H1 (cell line): ENCODE measurements at regions not wholly inside any gene's neighbourhood (a gene's known extent, or its start where the extent isn't known, plus 50 kb on each side); places are given as distances from the start of the nearest gene placed in this dataset.

ENCODE experiments used
- CTCF ChIA-PET: fragments of 300-600 bp; sonication (Branson Sonifier 250); formaldehyde crosslinking; loops from one replicate; lab custom pipeline; 2021; ENCODE audit not compliant: partially characterized antibody; lab: Charles Lee
- POLR2A ChIA-PET: fragments of 300-600 bp; sonication (Branson Sonifier 250); formaldehyde crosslinking; loops from one replicate; lab custom pipeline; 2021; ENCODE audit warnings: inconsistent platforms; ENCODE audit not compliant: partially characterized antibody; lab: Charles Lee
- DNase-seq, 2 experiments: peaks; one replicate each; pipeline versions ENCODE4 v3.0.0 to v3.0.0-alpha.2; 2010 to 2022; ENCODE audit warnings: low spot score in 2 of 2, low read depth in 1 of 2, mixed read lengths in 1 of 2
- FAIRE-seq: peaks from 2 replicates; lab custom pipeline; 2011; peaks lifted over from hg19 to GRCh38; lab: Jason Lieb, UNC
- H2AFZ ChIP-seq: 2 replicates; pipeline ENCODE4 v1.8.1; 2012; ENCODE audit warnings: low read length, inconsistent platforms
- H2AK5ac ChIP-seq: 2 replicates; pipeline ENCODE4 v1.6.1; 2013; ENCODE audit warnings: low read depth, low read length
- H2BK120ac ChIP-seq: replicated peaks from 2 replicates; pipeline ENCODE3; 2013; ENCODE audit warnings: low read depth, low read length, inconsistent platforms
- H2BK12ac ChIP-seq: 2 replicates; pipeline ENCODE4 v1.6.1; 2013; ENCODE audit warnings: low read depth, low read length
- H2BK15ac ChIP-seq: 2 replicates; pipeline ENCODE4 v1.6.1; 2013; ENCODE audit warnings: low read length
- H2BK20ac ChIP-seq: 2 replicates; pipeline ENCODE4 v1.6.1; 2013; ENCODE audit warnings: low read length
- H2BK5ac ChIP-seq: 2 replicates; pipeline ENCODE4 v1.6.1; 2013; ENCODE audit warnings: low read depth, low read length
- H3K14ac ChIP-seq: 2 replicates; pipeline ENCODE4 v1.6.1; 2013; ENCODE audit warnings: inconsistent platforms; ENCODE audit not compliant: insufficient read length
- H3K18ac ChIP-seq: 2 replicates; pipeline ENCODE4 v1.6.1; 2013; ENCODE audit warnings: low read length; ENCODE audit errors: extremely low read depth
- H3K23ac ChIP-seq: 2 replicates; pipeline ENCODE4 v1.6.1; 2013; ENCODE audit warnings: inconsistent platforms; ENCODE audit not compliant: insufficient read length
- H3K23me2 ChIP-seq: 2 replicates; pipeline ENCODE4 v1.6.1; 2013; ENCODE audit warnings: low read depth, low read length
- H3K27ac ChIP-seq: 2 replicates; pipeline ENCODE4 v1.6.1; 2011; ENCODE audit warnings: low read depth, low read length, inconsistent platforms
- H3K27me3 ChIP-seq, 4 experiments: replicated peaks in 1 of 4; 1 replicate in 1 of 4; 2 replicates in 3 of 4; pipeline versions ENCODE4 v1.6.1 to v1.8.1; 2011 to 2013; ENCODE audit warnings: low read length in 3 of 4, mild to moderate bottlenecking in 3 of 4, inconsistent platforms in 2 of 4, mixed read lengths in 2 of 4, moderate library complexity in 1 of 4; ENCODE audit not compliant: control insufficient read depth in 3 of 4, insufficient read depth in 3 of 4; ENCODE audit errors: extremely low read depth in 1 of 4
- H3K36me3 ChIP-seq, 4 experiments: 2 replicates each; pipeline versions ENCODE4 v1.6.1 to v1.8.1; 2011 to 2013; ENCODE audit warnings: mild to moderate bottlenecking in 4 of 4, low read length in 3 of 4, moderate library complexity in 2 of 4, control low read depth in 1 of 4, inconsistent platforms in 1 of 4; ENCODE audit not compliant: insufficient read depth in 4 of 4, control insufficient read depth in 2 of 4
- H3K4ac ChIP-seq: replicated peaks from 2 replicates; pipeline ENCODE3; 2013; ENCODE audit warnings: low read length, low read depth, mixed read lengths, inconsistent platforms; ENCODE audit not compliant: insufficient read length
- H3K4me1 ChIP-seq, 4 experiments: replicated peaks in 1 of 4; 1 replicate in 1 of 4; 2 replicates in 3 of 4; pipeline versions ENCODE4 v1.6.1 to v1.8.1; 2011 to 2013; ENCODE audit warnings: low read length in 3 of 4, inconsistent platforms in 2 of 4, mixed read lengths in 1 of 4; ENCODE audit not compliant: insufficient read depth in 4 of 4, control insufficient read depth in 3 of 4
- H3K4me2 ChIP-seq, 2 experiments: 2 replicates each; pipeline versions ENCODE4 v1.6.1 to v1.8.1; 2011 to 2013; ENCODE audit warnings: low read depth in 2 of 2, low read length in 2 of 2, control low read depth in 1 of 2, inconsistent platforms in 1 of 2, mild to moderate bottlenecking in 1 of 2; ENCODE audit not compliant: insufficient read depth in 1 of 2
- H3K4me3 ChIP-seq, 4 experiments: fragments of 200-600, 300-600 bp in 1 of 4; sonication (generic), shearing (Covaris generic), sonication (Bioruptor Twin) in 1 of 4; 2 replicates each; pipeline versions ENCODE4 v1.5.1 to v1.8.1; 2011 to 2016; ENCODE audit warnings: low read length in 4 of 4, low read depth in 3 of 4, control low read depth in 2 of 4, inconsistent platforms in 2 of 4, mild to moderate bottlenecking in 2 of 4, mixed read lengths in 1 of 4, moderate library complexity in 1 of 4; ENCODE audit not compliant: insufficient read depth in 2 of 4; ENCODE audit errors: extremely low read depth in 1 of 4
- H3K56ac ChIP-seq: replicated peaks from 2 replicates; pipeline ENCODE3; 2013; ENCODE audit warnings: low read depth, mild to moderate bottlenecking, mixed read lengths, low read length, inconsistent platforms; ENCODE audit not compliant: insufficient read length
- H3K79me1 ChIP-seq: 2 replicates; pipeline ENCODE4 v1.6.1; 2013; ENCODE audit warnings: low read depth, low read length, control low read depth
- H3K79me2 ChIP-seq, 2 experiments: 2 replicates each; pipeline versions ENCODE4 v1.6.1 to v1.8.1; 2012 to 2013; ENCODE audit warnings: low read length in 2 of 2, mild to moderate bottlenecking in 2 of 2, inconsistent platforms in 1 of 2; ENCODE audit not compliant: insufficient read depth in 2 of 2, control insufficient read depth in 1 of 2
- H3K9ac ChIP-seq, 4 experiments: replicated peaks in 1 of 4; 1 replicate in 1 of 4; 2 replicates in 3 of 4; pipeline versions ENCODE4 v1.6.1 to v1.8.1; 2011 to 2013; ENCODE audit warnings: low read depth in 3 of 4, low read length in 3 of 4, control low read depth in 2 of 4, mild to moderate bottlenecking in 2 of 4, moderate library complexity in 2 of 4, inconsistent platforms in 1 of 4; ENCODE audit errors: extremely low read depth in 1 of 4
- H3K9me3 ChIP-seq, 2 experiments: 2 replicates each; pipeline versions ENCODE4 v1.6.1 to v1.8.1; 2012 to 2013; ENCODE audit warnings: mild to moderate bottlenecking in 2 of 2, moderate library complexity in 2 of 2, control low read depth in 1 of 2, inconsistent platforms in 1 of 2, low read depth in 1 of 2, low read length in 1 of 2, mixed read lengths in 1 of 2; ENCODE audit not compliant: insufficient read depth in 2 of 2
- H4K20me1 ChIP-seq, 2 experiments: replicated peaks in 1 of 2; 2 replicates each; pipeline versions ENCODE3 to v1.8.1; 2011 to 2013; ENCODE audit warnings: inconsistent platforms in 2 of 2, low read length in 2 of 2, mild to moderate bottlenecking in 1 of 2; ENCODE audit not compliant: insufficient read depth in 2 of 2, control insufficient read depth in 1 of 2
- H4K5ac ChIP-seq: 2 replicates; pipeline ENCODE4 v1.6.1; 2013; ENCODE audit warnings: low read length, low read depth, mixed read lengths, inconsistent platforms; ENCODE audit not compliant: insufficient read length
- H4K8ac ChIP-seq: 2 replicates; pipeline ENCODE4 v1.8.0; 2013; ENCODE audit warnings: mild to moderate bottlenecking, moderate library complexity, low read length, inconsistent platforms; ENCODE audit not compliant: insufficient read depth; ENCODE audit errors: extremely low read depth
- H4K91ac ChIP-seq: replicated peaks from 2 replicates; pipeline ENCODE3; 2013; ENCODE audit warnings: low read length, mixed read lengths, inconsistent platforms; ENCODE audit not compliant: insufficient read length
- EZH2 ChIP-seq: fragments of 200-600 bp; sonication (generic); IDR thresholded peaks from 2 replicates; pipeline ENCODE4 v1.7.1; 2012; ENCODE audit warnings: low read depth, mild to moderate bottlenecking, moderate library complexity, low read length, inconsistent platforms; ENCODE audit not compliant: severe bottlenecking
- GTF2F1 ChIP-seq: IDR thresholded peaks from 2 replicates; pipeline ENCODE4 v1.6.1; 2012; ENCODE audit warnings: low read depth, low read length, improper control_type of control experiment, borderline replicate concordance
- HDAC2 ChIP-seq, 2 experiments: fragments of 300-600 bp in 1 of 2; sonication (generic) in 1 of 2; IDR thresholded peaks; 2 replicates each; pipeline ENCODE4 v1.6.1; 2011 to 2012; ENCODE audit warnings: low read depth in 2 of 2, low read length in 2 of 2, mild to moderate bottlenecking in 2 of 2, moderate library complexity in 2 of 2, borderline replicate concordance in 1 of 2, inconsistent platforms in 1 of 2
- SIRT6 ChIP-seq: IDR thresholded peaks from one replicate; pipeline ENCODE4 v1.7.1; 2012; ENCODE audit warnings: low read length, inconsistent platforms
- SP2 ChIP-seq: IDR thresholded peaks from 2 replicates; pipeline ENCODE4 v1.6.1; 2012; ENCODE audit warnings: mild to moderate bottlenecking, low read length, inconsistent platforms
- WGBS, 2 experiments: shearing (Covaris generic) in 1 of 2; methylation state at CpG; one replicate each; pipeline versions ENCODE4 v1.1.6 to v1.1.7; 2013 to 2015; ENCODE audit warnings: low lambda C conversion rate in 2 of 2, mixed read lengths in 2 of 2, inconsistent platforms in 1 of 2, low coverage in 1 of 2, missing lambda C conversion rate in 1 of 2; ENCODE audit not compliant: insufficient replicate concordance in 2 of 2, insufficient coverage in 1 of 2, insufficient read length in 1 of 2; ENCODE audit errors: extremely low coverage in 1 of 2, missing lambda C conversion rate in 1 of 2; 5-methylcytosine and 5-hydroxymethylcytosine counted together

- H3K14ac ChIP-seq: no peak overlapping the region
- no peak overlapping the region for H2BK120ac ChIP-seq
- no peak overlapping the region for H3K4me3 ChIP-seq
- no peak overlapping the region for H3K4me2 ChIP-seq
- no peak overlapping the region for H4K8ac ChIP-seq
- H4K5ac ChIP-seq: no peak overlapping the region
- no peak overlapping the region for H3K18ac ChIP-seq
- no peaks in the 10 kb centered on the region for H3K9me3 ChIP-seq
- H3K23me2 ChIP-seq: no peaks in the 10 kb centered on the region; the same call in 1 of the 2 replicates
- H2AFZ ChIP-seq: no peak overlapping the region
- H2AK5ac ChIP-seq: no peak overlapping the region
- H4K20me1 ChIP-seq: no peaks in the 10 kb centered on the region
- no peak for TF ChIP-seq SIRT6
- TF ChIP-seq HDAC2 (IDR thresholded peaks at IDR 0.05; ENCODE audit: borderline replicate concordance in 1 of 2, low read depth in 2 of 2, low read length in 2 of 2): no peak
- no peak for TF ChIP-seq GTF2F1
- no peak for TF ChIP-seq SP2
- TF ChIP-seq EZH2: no peak
- TF ChIP-seq, all 59 proteins: peak for 0
- Histone ChIP-seq H3K36me3 (no peaks in the 10 kb centered on the region), H4K91ac (no peak overlapping the region), H3K56ac (no peak overlapping the region), H3K4ac (no peak overlapping the region), H2BK15ac (no peak overlapping the region), H3K27ac (no peak overlapping the region), H2BK5ac (no peak overlapping the region), H3K79me2 (no peaks in the 10 kb centered on the region), H2BK12ac (no peak overlapping the region), H3K23ac (no peak overlapping the region), H3K9ac (no peak overlapping the region), H3K79me1 (no peaks in the 10 kb centered on the region), H3K27me3 (no peaks in the 10 kb centered on the region), H3K4me1 (no peaks in the 10 kb centered on the region), H2BK20ac (no peak overlapping the region)
- WGBS, 2 experiments: 90% methylated on average over 5 of the region's 5 CpGs; no CpG with 5 or more reads in 1 of the 2 experiments
- POLR2A ChIA-PET: no interaction called here
- DNase-seq: no peak
- CTCF ChIA-PET: no interaction called here
- no peak for FAIRE-seq
Observed at GRCh38 chr9:119002491-119002890, 366.7 kb downstream of the BRINP1 start.
